Smooth muscle cell (in vitro differentiated cells): ENCODE measurements at regions not wholly inside any gene's neighbourhood (a gene's known extent, or its start where the extent isn't known, plus 50 kb on each side); places are given as distances from the start of the nearest gene placed in this dataset.
"Not testable (repeated sequence)": the region's sequence is repeated elsewhere in the genome, so short reads cannot be mapped to it uniquely, and the experiment has no call there.

Experiments used
- DNase-seq: peaks from one replicate; lab custom pipeline; 2025; ENCODE audit not compliant: unreplicated experiment; lab: John Stamatoyannopoulos, UW
- H2AFZ ChIP-seq: fragments of 200-600 bp; sonication (generic); 2 replicates; pipeline ENCODE4 v1.6.0; 2016; ENCODE audit warnings: antibody characterized with exemption, low read depth, mild to moderate bottlenecking
- H3F3A ChIP-seq: fragments of 200-600 bp; sonication (generic); 2 replicates; pipeline ENCODE4 v1.6.0; 2017; ENCODE audit warnings: antibody characterized with exemption, low read depth
- H3K27ac ChIP-seq: fragments of 200-600 bp; sonication (generic); 2 replicates; pipeline ENCODE4 v1.5.1; 2016; ENCODE audit warnings: low read depth, mild to moderate bottlenecking
- H3K27me3 ChIP-seq: fragments of 200-600 bp; sonication (generic); 2 replicates; pipeline ENCODE4 v1.6.1; 2016; ENCODE audit warnings: low read depth, mild to moderate bottlenecking
- H3K36me3 ChIP-seq: fragments of 200-600 bp; sonication (generic); 2 replicates; pipeline ENCODE4 v1.5.1; 2016; ENCODE audit warnings: low read depth
- H3K4me1 ChIP-seq: fragments of 200-600 bp; sonication (generic); 2 replicates; pipeline ENCODE4 v1.5.1; 2016; ENCODE audit warnings: low read depth
- H3K4me2 ChIP-seq: fragments of 200-600 bp; sonication (generic); 2 replicates; pipeline ENCODE4 v1.6.0; 2016; ENCODE audit warnings: mild to moderate bottlenecking
- H3K4me3 ChIP-seq: fragments of 200-600 bp; sonication (generic); 2 replicates; pipeline ENCODE4 v1.5.1; 2016; ENCODE audit warnings: mild to moderate bottlenecking
- H3K79me2 ChIP-seq: fragments of 200-600 bp; sonication (generic); 2 replicates; pipeline ENCODE4 v1.6.0; 2016; ENCODE audit warnings: low read depth, mild to moderate bottlenecking
- H3K9ac ChIP-seq: fragments of 200-600 bp; sonication (generic); 2 replicates; pipeline ENCODE4 v1.6.0; 2016; ENCODE audit warnings: low read depth
- H3K9me3 ChIP-seq: fragments of 200-600 bp; sonication (generic); replicated peaks from 2 replicates; pipeline ENCODE4 v1.5.1; 2016; ENCODE audit warnings: low read depth
- H4K20me1 ChIP-seq: fragments of 200-600 bp; sonication (generic); 2 replicates; pipeline ENCODE4 v1.6.0; 2016; ENCODE audit warnings: low read depth
- CTCF ChIP-seq: fragments of 200-600 bp; sonication (generic); IDR thresholded peaks from 2 replicates; pipeline ENCODE4 v1.5.1; 2017; ENCODE audit warnings: borderline replicate concordance, mild to moderate bottlenecking, antibody characterized with exemption; ENCODE audit not compliant: insufficient read depth, poor library complexity, severe bottlenecking
- WGBS: methylation state at CpG from one replicate; pipeline ENCODE4 v1.1.7; 2016; ENCODE audit warnings: low lambda C conversion rate; 5-methylcytosine and 5-hydroxymethylcytosine counted together

- Histone ChIP-seq H2AFZ (no peak overlapping the region), H3F3A (no peaks in the 10 kb centered on the region), H3K9me3 (no peaks in the 10 kb centered on the region), H3K4me2 (no peak overlapping the region), H3K79me2 (no peaks in the 10 kb centered on the region), H3K36me3 (no peaks in the 10 kb centered on the region), H3K4me3 (no peak overlapping the region), H4K20me1 (no peaks in the 10 kb centered on the region), H3K27ac (no peak overlapping the region), H3K27me3 (no peaks in the 10 kb centered on the region), H3K9ac (no peak overlapping the region), H3K4me1 (peaks cover 15% of the 10 kb centered on the region)
- 90% methylated on average over 3 of the region's 3 CpGs for WGBS
- no peak for DNase-seq
- TF ChIP-seq CTCF: no peak
Measured at GRCh38 chr4:167893531-167893930, 198.8 kb upstream of the ANXA10 start.

GRCh38 chr4:167896260-167896659 lies 196.1 kb upstream of the ANXA10 start:
- peak overlapping the region; percentile 76 for H3K9ac ChIP-seq
- H4K20me1 ChIP-seq: not testable (repeated sequence)

GRCh38 chr4:167897116-167897515 lies 195.2 kb upstream of the ANXA10 start:
- peak overlapping the region; percentile 89 for H3K27ac ChIP-seq
- H3K36me3 ChIP-seq: no peaks in the 10 kb centered on the region
- H3F3A ChIP-seq: no peaks in the 10 kb centered on the region
- H3K79me2 ChIP-seq: no peaks in the 10 kb centered on the region
- peak overlapping the region; percentile 82 for H2AFZ ChIP-seq
- no peak overlapping the region for H3K4me3 ChIP-seq
- no peak for DNase-seq
- peaks cover 15% of the 10 kb centered on the region for H3K4me1 ChIP-seq
- H4K20me1 ChIP-seq: no peaks in the 10 kb centered on the region
- H3K27me3 ChIP-seq: no peaks in the 10 kb centered on the region
- H3K9me3 ChIP-seq: no peaks in the 10 kb centered on the region
- H3K9ac ChIP-seq: peak overlapping the region; percentile 76
- TF ChIP-seq CTCF: no peak
- H3K4me2 ChIP-seq: peak overlapping the region; percentile 69
- WGBS: 39% methylated on average over 5 of the region's 5 CpGs

More at GRCh38 chr4:167896260-167896659, 196.1 kb upstream of the ANXA10 start:
- H2AFZ ChIP-seq: peak overlapping the region; percentile 82
- H3K4me2 ChIP-seq: peak overlapping the region; percentile 65
- peak overlapping the region; percentile 89 for H3K27ac ChIP-seq
- not testable (repeated sequence) for H3K27me3 ChIP-seq, H3F3A ChIP-seq, H3K4me3 ChIP-seq, H3K79me2 ChIP-seq, H3K9me3 ChIP-seq, DNase-seq, H3K36me3 ChIP-seq
- 44% methylated on average over 3 of the region's 3 CpGs for WGBS
- H3K4me1 ChIP-seq: peaks cover 15% of the 10 kb centered on the region

- Histone ChIP-seq H3K9ac (no peak overlapping the region), H2AFZ (peak overlapping the region; percentile 67)
Measured at GRCh38 chr4:167903291-167903721, 189.0 kb upstream of the ANXA10 start.

More at GRCh38 chr4:167903291-167903721, 189.0 kb upstream of the ANXA10 start:
- Histone ChIP-seq H3K27me3 (no peaks in the 10 kb centered on the region), H3K36me3 (no peaks in the 10 kb centered on the region), H3F3A (no peaks in the 10 kb centered on the region), H3K4me1 (no peaks in the 10 kb centered on the region), H3K4me2 (peak overlapping the region; percentile 50), H3K27ac (peak overlapping the region; percentile 47), H3K4me3 (no peak overlapping the region), H3K79me2 (no peaks in the 10 kb centered on the region), H4K20me1 (no peaks in the 10 kb centered on the region), H3K9me3 (no peaks in the 10 kb centered on the region)
- DNase-seq: no peak
- 90% methylated on average over 1 of the region's 1 CpG for WGBS
- TF ChIP-seq CTCF: no peak
